ENCODE measurements at regions not wholly inside any gene's neighbourhood (a gene's known extent, or its start where the extent isn't known, plus 50 kb on each side); places are given as distances from the start of the nearest gene placed in this dataset.

- peaks cover 0 to 10% (median 0%) of the 10 kb centered on the region in 4 donors for H3K36me3 ChIP-seq (ENCODE audit: control insufficient read depth in 4 of 4, insufficient read depth in 4 of 4, low read length in 4 of 4)
- no peaks in the 10 kb centered on the region for H3K9me3 ChIP-seq (ENCODE audit: control insufficient read depth in 4 of 4, insufficient read depth in 3 of 4, low read length in 3 of 4)
- peaks cover 0 to 11% (median 4%) of the 10 kb centered on the region in 5 donors for H3K4me1 ChIP-seq (ENCODE audit: control insufficient read depth in 5 of 5, insufficient read depth in 5 of 5, low read length in 5 of 5)
- no peak for ATAC-seq (ENCODE audit: insufficient read depth, low FRiP score)
- H3K9ac ChIP-seq (ENCODE audit: insufficient read depth in 1 of 2, low read length in 2 of 2) = no peak overlapping the region
- no peak for TF ChIP-seq CTCF (IDR thresholded peaks at IDR 0.05; ENCODE audit: control extremely low read depth, extremely low read depth)
- no peak overlapping the region for H3K27ac ChIP-seq (ENCODE audit: low read depth in 1 of 2, low read length in 1 of 2)
- peaks cover 0 to 4% (median 0%) of the 10 kb centered on the region in 3 donors for H3K27me3 ChIP-seq (ENCODE audit: control insufficient read depth in 3 of 3, insufficient read depth in 3 of 3, low read length in 2 of 3)
- no peak overlapping the region for H3K4me3 ChIP-seq
- 91 to 94% methylated on average over 6 of the region's 6 CpGs for WGBS, 2 donors
- DNase-seq = no peak
These were observed 214.0 kb upstream of the KLF14 start for GRCh38 chr7:130947792-130948580.

GRCh38 chr7:130948822-130949221, 214.8 kb upstream of the KLF14 start:
- Histone ChIP-seq H3K27ac (ENCODE audit: low read depth in 1 of 2, low read length in 1 of 2) (no peak overlapping the region), H3K4me1 (ENCODE audit: control insufficient read depth in 5 of 5, insufficient read depth in 5 of 5, low read length in 5 of 5) (peaks cover 0 to 4% (median 3%) of the 10 kb centered on the region in 5 donors), H3K9me3 (ENCODE audit: control insufficient read depth in 4 of 4, insufficient read depth in 3 of 4, low read length in 3 of 4) (no peaks in the 10 kb centered on the region), H3K27me3 (ENCODE audit: control insufficient read depth in 3 of 3, insufficient read depth in 3 of 3, low read length in 2 of 3) (peaks cover 0 to 4% (median 0%) of the 10 kb centered on the region in 3 donors), H3K36me3 (ENCODE audit: control insufficient read depth in 4 of 4, insufficient read depth in 4 of 4, low read length in 4 of 4) (peaks cover 0 to 10% (median 0%) of the 10 kb centered on the region in 4 donors), H3K9ac (ENCODE audit: insufficient read depth in 1 of 2, low read length in 2 of 2) (no peak overlapping the region), H3K4me3 (no peak overlapping the region)
- no peak for ATAC-seq (ENCODE audit: insufficient read depth, low FRiP score)
- no peak for DNase-seq
- 83 to 97% methylated on average over 1 of the region's 1 CpG for WGBS, 2 donors
- no peak for TF ChIP-seq CTCF (IDR thresholded peaks at IDR 0.05; ENCODE audit: control extremely low read depth, extremely low read depth)

- no peak for ATAC-seq (ENCODE audit: insufficient read depth, low FRiP score)
- WGBS, 2 donors = 93 to 96% methylated on average over 2 of the region's 2 CpGs
- Histone ChIP-seq H3K4me3 (no peak overlapping the region), H3K27me3 (ENCODE audit: control insufficient read depth in 3 of 3, insufficient read depth in 3 of 3, low read length in 2 of 3) (peaks cover 0 to 4% (median 0%) of the 10 kb centered on the region in 3 donors), H3K9me3 (ENCODE audit: control insufficient read depth in 4 of 4, insufficient read depth in 3 of 4, low read length in 3 of 4) (no peaks in the 10 kb centered on the region), H3K4me1 (ENCODE audit: control insufficient read depth in 5 of 5, insufficient read depth in 5 of 5, low read length in 5 of 5) (peaks cover 0 to 4% (median 0%) of the 10 kb centered on the region in 5 donors), H3K27ac (ENCODE audit: low read depth in 1 of 2, low read length in 1 of 2) (no peak overlapping the region), H3K9ac (ENCODE audit: insufficient read depth in 1 of 2, low read length in 2 of 2) (no peak overlapping the region), H3K36me3 (ENCODE audit: control insufficient read depth in 4 of 4, insufficient read depth in 4 of 4, low read length in 4 of 4) (peaks cover 0 to 10% (median 0%) of the 10 kb centered on the region in 4 donors)
- DNase-seq = no peak
- TF ChIP-seq CTCF (IDR thresholded peaks at IDR 0.05; ENCODE audit: control extremely low read depth, extremely low read depth) = no peak
These were observed 215.5 kb upstream of the KLF14 start for GRCh38 chr7:130949550-130949949.
